GM12891 (cell line): ENCODE measurements at regions not wholly inside any gene's neighbourhood (a gene's known extent, or its start where the extent isn't known, plus 50 kb on each side); places are given as distances from the start of the nearest gene placed in this dataset.

Source experiments
- PAX5 ChIP-seq: IDR thresholded peaks from 2 replicates; pipeline ENCODE4 v1.6.1; 2011; ENCODE audit warnings: low read length, moderate library complexity, mild to moderate bottlenecking; ENCODE audit not compliant: insufficient read depth, severe bottlenecking
- POLR2A ChIP-seq: IDR thresholded peaks from 2 replicates; pipeline ENCODE4 v1.6.1; 2011; ENCODE audit warnings: low read depth, low read length, control low read depth
- POLR2AphosphoS5 ChIP-seq: IDR thresholded peaks from 2 replicates; pipeline ENCODE4 v1.6.1; 2011; ENCODE audit warnings: low read depth, low read length, control low read depth
- POU2F2 ChIP-seq: IDR thresholded peaks from 2 replicates; pipeline ENCODE4 v1.6.1; 2011; ENCODE audit warnings: low read depth, mild to moderate bottlenecking, control low read depth, low read length, moderate library complexity
- SPI1 ChIP-seq: IDR thresholded peaks from 2 replicates; pipeline ENCODE4 v1.6.1; 2011; ENCODE audit warnings: low read depth, low read length, control low read depth
- TAF1 ChIP-seq: IDR thresholded peaks from 2 replicates; pipeline ENCODE4 v1.6.1; 2011; ENCODE audit warnings: low read depth, low read length, control low read depth

GRCh38 chr5:167507463-167508233 lies 783.8 kb upstream of the WWC1 start:
- no peak for TF ChIP-seq POLR2AphosphoS5
- TF ChIP-seq POLR2A = no peak
- no peak for TF ChIP-seq TAF1
- TF ChIP-seq SPI1 = no peak
- TF ChIP-seq PAX5 = no peak
- no peak for TF ChIP-seq POU2F2
